AG04450 (cell line): ENCODE measurements at regions not wholly inside any gene's neighbourhood (a gene's known extent, or its start where the extent isn't known, plus 50 kb on each side); places are given as distances from the start of the nearest gene placed in this dataset.
"Not testable (repeated sequence)": the region's sequence is repeated elsewhere in the genome, so short reads cannot be mapped to it uniquely, and the experiment has no call there.

Source experiments
- CTCF ChIA-PET: fragments of 300-600, 350-600 bp; formaldehyde crosslinking; extraction: SDS; loops from one replicate; lab custom pipeline; 2022; ENCODE audit warnings: antibody characterized with exemption, inconsistent platforms; lab: Charles Lee
- POLR2A ChIA-PET: fragments of 350-600 bp; formaldehyde crosslinking; extraction: SDS; loops from one replicate; lab custom pipeline; 2021; ENCODE audit warnings: antibody characterized with exemption, inconsistent platforms; lab: Yijun Ruan, JAX
- DNase-seq: peaks from one replicate; pipeline ENCODE4 v3.0.0-alpha.2; 2011; ENCODE audit warnings: low read depth, low spot score
- H3K27ac ChIP-seq: one replicate; pipeline ENCODE4 v1.5.1; 2012; ENCODE audit warnings: low read depth, low read length, control low read depth
- H3K27me3 ChIP-seq: one replicate; pipeline ENCODE4 v1.6.0; 2012; ENCODE audit warnings: low read length; ENCODE audit not compliant: control insufficient read depth, insufficient read depth
- H3K4me3 ChIP-seq: 2 replicates; pipeline ENCODE4 v1.5.1; 2011; ENCODE audit warnings: mild to moderate bottlenecking, low read depth, low read length, control low read depth
- H3K9me3 ChIP-seq: 2 replicates; pipeline ENCODE4 v1.5.1; 2012; ENCODE audit warnings: low read length; ENCODE audit not compliant: control insufficient read depth, insufficient read depth
- CTCF ChIP-seq: IDR thresholded peaks from 2 replicates; pipeline ENCODE4 v1.5.1; 2011; ENCODE audit warnings: low read depth, low read length, control low read depth, inconsistent platforms

GRCh38 chr17:68674029-68674925, 73.1 kb upstream of the FAM20A start:
- ChIA-PET CTCF (no interaction called here), POLR2A (no interaction called here)
- no peak overlapping the region for H3K27ac ChIP-seq
- no peaks in the 10 kb centered on the region for H3K9me3 ChIP-seq
- no peak for TF ChIP-seq CTCF
- no peak for DNase-seq
- no peak overlapping the region for H3K4me3 ChIP-seq
- peaks cover 2% of the 10 kb centered on the region for H3K27me3 ChIP-seq

DNA sequence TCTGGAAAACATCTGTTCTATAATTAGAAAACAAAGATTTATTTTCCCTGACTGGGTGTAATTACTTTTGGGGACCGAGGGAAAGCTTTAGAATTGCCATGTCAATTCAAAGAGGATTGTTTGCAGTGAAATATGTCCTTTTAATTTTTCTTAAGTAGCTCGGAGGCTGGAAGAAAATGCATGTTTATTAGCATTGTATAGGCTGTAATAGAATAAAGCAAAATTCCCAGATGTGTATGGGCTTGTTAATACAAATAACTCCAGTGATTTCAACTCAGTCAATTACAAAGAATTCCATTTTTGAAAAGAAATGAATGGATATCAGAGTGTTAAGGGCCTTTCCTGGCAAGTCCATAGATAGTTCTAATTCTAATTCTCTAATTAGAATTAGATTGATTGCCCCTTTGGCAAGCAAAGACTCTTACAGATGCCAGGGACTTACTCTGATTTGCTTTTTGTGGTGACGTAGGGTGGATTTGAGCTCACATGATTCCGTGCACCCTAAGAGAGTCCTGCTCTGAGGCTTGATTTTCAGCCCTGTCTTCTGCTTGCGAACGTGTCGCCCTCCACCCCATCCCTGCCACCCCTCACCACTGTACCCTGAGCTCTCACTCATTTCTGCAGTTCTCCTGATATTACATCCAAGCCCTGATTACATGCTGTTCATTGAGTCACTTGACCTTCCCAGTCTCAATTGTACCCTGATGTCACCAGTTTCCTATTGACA, 70.0 kb upstream of the FAM20A start:
- CTCF ChIA-PET: no interaction called here

DNA sequence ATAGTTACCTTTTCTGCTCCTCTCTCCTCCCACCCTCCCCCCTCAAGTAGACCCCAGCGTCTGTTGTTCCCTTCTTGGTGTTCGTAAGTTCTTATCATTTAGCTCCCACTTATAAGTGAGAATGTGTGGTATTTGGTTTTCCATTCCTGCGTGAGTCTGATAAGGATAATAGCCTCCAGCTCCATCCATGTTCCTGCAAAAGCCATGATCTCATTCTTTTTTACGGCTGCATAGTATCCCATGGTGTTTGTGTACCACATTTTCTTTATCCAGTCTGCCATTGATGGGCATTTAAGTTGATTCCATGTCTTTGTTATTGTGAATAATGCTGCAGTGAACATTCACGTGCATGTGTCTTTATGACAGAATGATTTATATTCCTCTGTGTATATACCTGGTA, 65.3 kb upstream of the FAM20A start:
- H3K27me3 ChIP-seq, CTCF ChIA-PET, DNase-seq, POLR2A ChIA-PET, H3K27ac ChIP-seq, H3K9me3 ChIP-seq, H3K4me3 ChIP-seq: not testable (repeated sequence)

More for the DNA sequence above, 70.0 kb upstream of the FAM20A start:
- Histone ChIP-seq H3K9me3 (no peaks in the 10 kb centered on the region), H3K4me3 (no peak overlapping the region), H3K27me3 (peaks cover 2% of the 10 kb centered on the region), H3K27ac (no peak overlapping the region)
- DNase-seq: no peak
- no peak for TF ChIP-seq CTCF
- POLR2A ChIA-PET: no interaction called here

DNA sequence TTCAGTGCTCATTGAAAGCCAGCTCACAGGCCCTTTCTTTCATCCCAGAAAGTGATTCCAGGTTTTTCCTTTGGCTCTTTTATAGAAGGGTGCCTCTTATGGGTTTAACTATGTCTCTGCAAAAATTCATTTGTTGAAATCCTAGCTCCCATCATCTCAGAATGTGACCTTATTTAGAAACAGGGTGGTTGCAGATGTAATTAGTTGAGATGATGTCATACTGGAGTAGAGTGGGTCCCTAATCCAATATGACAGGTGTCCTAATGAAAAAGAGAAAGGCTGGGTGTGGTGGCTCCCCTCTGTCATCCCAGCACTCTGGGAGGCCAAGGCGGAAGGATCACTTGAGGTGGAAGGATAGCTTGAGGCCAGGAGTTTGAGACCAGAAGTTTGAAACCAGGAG, 64.2 kb upstream of the FAM20A start:
- TF ChIP-seq CTCF: no peak
- H3K27ac ChIP-seq: no peak overlapping the region
- no peak for DNase-seq
- H3K27me3 ChIP-seq: peaks cover 2% of the 10 kb centered on the region
- H3K9me3 ChIP-seq: no peaks in the 10 kb centered on the region
- no peak overlapping the region for H3K4me3 ChIP-seq
- ChIA-PET CTCF (no interaction called here), POLR2A (no interaction called here)

DNA sequence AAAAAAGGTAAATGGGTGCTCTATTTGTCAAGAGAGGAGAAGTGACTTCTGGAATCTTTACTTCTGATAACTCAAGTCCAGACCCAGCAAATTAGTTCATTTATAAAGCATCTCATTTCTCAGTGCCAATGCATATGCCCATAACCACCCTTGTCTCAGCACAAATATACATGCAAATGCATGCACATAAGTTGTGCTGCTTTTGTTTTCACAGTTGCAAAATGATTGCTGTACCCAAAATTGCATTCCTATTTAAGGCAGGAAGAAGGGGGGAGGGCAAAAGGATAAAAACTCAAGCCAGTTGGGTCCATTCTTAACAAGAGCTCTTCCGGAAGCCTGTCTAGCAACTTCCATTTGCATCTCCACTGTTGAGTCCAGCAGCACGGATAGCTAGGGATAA, 61.3 kb upstream of the FAM20A start:
- CTCF ChIA-PET: no interaction called here
- Histone ChIP-seq H3K27ac (no peak overlapping the region), H3K27me3 (no peaks in the 10 kb centered on the region), H3K9me3 (no peaks in the 10 kb centered on the region), H3K4me3 (no peak overlapping the region)
- TF ChIP-seq CTCF: no peak
- DNase-seq: no peak
- POLR2A ChIA-PET: no interaction called here
